DMS153 treated with DMSO at 0.1 percent for 48 hours (cell line): ENCODE measurements at regions not wholly inside any gene's neighbourhood (a gene's known extent, or its start where the extent isn't known, plus 50 kb on each side); places are given as distances from the start of the nearest gene placed in this dataset.
"Not testable (repeated sequence)": the region's sequence is repeated elsewhere in the genome, so short reads cannot be mapped to it uniquely, and the experiment has no call there.

Experiments
- DNase-seq: peaks from one replicate; lab custom pipeline; 2025; ENCODE audit not compliant: unreplicated experiment; lab: John Stamatoyannopoulos, UW

DNA sequence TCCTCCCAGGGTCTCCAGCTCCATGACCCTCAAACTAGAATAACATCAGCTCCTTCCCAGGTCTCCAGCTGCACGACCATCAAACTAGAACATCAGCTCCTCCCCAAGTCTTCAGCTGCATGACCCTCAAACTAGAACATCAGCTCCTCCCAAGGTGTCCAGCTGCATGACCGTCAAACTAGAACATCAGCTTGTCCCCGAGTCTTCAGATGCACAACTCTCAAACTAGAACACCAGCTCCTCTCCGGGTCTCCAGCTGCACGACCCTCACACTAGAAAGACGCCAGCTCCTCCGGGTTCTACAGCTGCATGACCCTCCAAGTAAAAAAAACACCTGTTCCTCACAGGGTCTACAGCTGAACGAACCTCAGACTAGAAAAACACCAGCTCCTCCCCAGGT is 312.9 kb upstream of the TFPI start:
- no peak for DNase-seq

DNA sequence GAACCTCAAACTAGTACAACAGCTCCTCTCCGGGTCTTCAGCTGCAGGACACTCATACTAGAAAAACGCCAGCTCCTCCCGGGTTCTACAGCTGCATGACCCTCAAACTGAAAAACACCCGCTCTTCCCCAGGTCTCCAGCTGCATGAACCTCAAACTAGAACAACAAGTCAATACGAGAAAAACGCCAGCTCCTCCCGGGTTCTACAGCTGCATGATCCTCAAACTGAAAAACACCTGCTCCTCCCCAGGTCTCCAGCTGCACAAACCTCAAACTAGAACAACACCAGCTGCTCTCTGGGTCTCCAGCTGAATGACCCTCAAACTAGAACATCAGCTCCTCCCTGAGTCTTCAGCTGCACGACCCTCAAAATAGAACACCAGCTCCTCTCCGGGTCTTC is 315.0 kb upstream of the TFPI start:
- DNase-seq: no peak

DNA sequence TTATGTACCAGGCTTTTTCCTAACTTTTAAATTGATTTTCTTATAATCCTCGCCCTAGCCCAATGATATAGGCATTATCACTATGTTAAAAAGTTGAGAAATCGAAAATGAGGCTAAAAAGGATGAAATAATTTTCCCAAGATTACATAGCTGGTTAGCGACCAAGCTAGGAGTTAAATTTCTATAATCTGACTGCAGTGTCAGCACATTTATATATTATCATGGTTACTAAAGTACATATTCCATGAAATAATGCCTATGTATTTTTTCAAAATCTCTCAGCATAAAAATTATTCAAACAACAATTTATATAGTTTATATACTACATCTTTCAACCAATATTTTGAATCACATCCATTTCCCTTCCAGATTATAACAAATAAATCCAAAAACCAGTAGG is 317.3 kb upstream of the TFPI start:
- DNase-seq: no peak

DNA sequence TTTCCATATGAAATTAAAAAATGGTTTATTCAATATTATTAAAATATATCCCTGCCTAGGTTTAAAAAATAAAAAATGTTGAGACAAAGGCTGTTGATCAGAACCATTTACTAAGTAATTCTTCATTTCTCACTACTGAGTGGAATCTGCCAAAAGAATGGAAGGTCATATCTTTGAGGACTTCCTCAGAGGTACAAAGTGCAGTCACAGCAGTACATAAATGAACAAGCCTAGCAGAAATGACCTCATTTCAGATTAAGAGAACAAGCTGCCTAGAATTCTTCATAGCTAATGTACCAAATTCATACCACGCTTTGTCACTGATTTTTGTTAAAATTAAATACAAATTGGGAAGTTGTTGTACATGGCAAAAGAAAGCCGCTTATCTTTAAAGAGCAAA is 318.9 kb upstream of the TFPI start:
- DNase-seq: no peak

- no peak for DNase-seq
Measured at GRCh38 chr2:187874786-187875185, 320.6 kb upstream of the TFPI start.

GRCh38 chr2:187875261-187876141 is 321.3 kb upstream of the TFPI start:
- no peak for DNase-seq

GRCh38 chr2:187876554-187876953 is 322.3 kb upstream of the TFPI start:
- DNase-seq: no peak

- no peak for DNase-seq
Measured at GRCh38 chr2:187877391-187877790, 323.2 kb upstream of the TFPI start.

DNA sequence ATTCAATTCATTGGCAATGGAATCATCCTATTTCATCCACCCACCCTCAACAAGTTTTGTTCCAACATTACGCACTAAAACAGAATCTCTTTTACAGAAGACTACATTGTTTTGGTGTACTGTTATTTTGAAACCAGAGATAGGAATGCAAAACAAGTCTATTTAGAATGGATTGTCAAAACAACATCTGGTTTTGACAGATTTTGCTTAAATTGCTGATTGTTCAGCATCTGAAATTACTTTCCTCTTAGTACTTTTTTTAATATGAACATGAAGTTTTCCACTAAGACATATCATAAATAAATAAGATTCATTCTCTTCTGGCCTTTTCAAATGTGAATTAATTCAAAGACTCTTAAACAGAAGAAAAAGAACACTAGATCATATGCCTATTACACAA is 323.9 kb upstream of the TFPI start:
- no peak for DNase-seq

DNA sequence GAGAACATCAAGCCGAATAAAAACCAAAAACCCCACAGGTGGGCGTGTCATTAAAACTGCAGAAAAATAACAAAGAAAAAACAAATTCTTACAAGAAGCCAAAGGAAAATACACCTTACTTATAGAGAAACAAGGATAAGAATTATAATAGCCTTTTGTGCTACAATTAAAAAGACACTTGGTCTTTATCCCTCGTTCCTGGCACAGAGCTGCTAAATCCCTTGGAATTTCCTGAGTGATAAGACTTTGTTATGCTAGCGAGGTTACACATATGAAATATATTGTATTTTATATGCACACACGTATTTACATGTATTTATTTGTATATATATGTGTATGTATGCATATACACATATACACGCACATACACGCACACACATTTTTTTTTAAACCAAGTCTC is 325.3 kb upstream of the TFPI start:
- no peak for DNase-seq

- no peak for DNase-seq
Measured at GRCh38 chr2:187884003-187884402, 329.8 kb upstream of the TFPI start.

DNA sequence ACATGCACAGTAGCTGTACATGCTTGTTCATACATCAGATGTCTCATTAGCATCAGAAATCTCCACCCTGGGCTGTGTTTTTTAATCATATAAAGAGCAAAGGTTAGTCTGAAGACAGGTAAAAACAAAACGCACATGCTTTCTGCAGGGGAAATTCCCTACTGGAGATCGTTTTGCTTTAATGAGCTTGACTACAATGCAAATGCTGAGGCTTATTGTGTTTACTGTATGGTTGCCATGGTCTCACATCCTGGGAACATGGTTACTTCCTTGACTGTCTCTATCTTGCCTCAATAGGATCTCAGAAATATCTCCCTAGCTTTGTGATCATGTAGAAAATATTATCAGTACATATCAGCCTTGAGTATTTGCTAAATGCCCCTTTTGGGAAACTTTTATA is 336.5 kb upstream of the TFPI start:
- DNase-seq: peak; percentile 5

DNA sequence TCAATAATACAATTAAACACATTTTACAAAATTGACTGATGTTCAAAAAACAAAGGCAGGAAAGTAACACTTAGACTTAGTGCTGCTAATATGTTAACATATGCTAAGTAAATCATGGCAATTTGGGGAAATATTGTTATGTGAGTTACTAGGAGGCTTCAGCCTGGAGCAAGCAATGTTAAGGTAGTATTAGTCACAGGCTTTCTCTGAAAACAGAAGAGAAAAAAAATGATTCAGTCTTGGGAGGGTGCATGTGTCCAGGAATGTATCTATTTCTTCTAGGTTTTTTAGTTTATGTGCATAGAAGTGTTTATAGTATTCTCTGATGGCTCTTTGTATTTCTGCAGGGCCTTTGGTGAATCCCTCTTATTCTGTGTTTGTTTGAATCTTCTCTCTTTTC is 345.8 kb upstream of the TFPI start:
- no peak for DNase-seq

DNA sequence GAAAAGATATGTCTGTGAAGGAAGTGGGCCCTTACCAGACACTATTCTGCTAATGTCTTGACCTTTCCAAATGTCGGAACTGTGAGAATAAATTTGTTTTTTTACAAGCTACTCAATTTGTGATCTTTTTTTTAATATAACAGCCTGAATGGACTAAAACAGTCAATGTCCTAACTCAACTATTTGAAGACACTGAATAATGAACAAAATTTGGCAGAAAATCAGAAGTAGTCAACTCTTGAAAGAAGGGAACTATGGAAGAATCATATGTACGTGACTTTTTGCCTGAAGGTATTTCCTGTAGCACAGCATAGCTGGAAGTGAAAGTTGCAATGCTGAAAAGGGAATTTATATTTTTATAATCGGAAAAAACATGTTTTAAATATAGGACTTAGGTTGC is 351.8 kb upstream of the TFPI start:
- DNase-seq: no peak

DNA sequence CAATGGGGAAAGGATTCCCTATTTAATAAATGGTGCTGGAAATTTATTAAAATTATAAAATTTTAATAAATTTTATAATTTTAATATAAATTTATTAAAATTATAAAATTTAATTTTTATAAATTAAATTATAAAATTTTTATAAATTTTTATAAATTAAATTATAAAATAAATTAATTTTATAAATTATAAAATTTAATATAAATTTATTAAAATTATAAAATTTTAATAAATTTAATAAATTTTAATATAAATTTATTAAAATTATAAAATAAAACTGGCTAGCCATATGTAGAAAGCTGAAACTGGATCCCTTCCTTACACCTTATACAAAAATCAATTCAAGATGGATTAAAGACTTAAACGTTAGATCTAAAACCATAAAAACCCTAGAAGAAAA is 356.7 kb upstream of the TFPI start:
- DNase-seq: not testable (repeated sequence)

GRCh38 chr2:187912950-187913349 is 358.7 kb upstream of the TFPI start:
- DNase-seq: no peak

DNA sequence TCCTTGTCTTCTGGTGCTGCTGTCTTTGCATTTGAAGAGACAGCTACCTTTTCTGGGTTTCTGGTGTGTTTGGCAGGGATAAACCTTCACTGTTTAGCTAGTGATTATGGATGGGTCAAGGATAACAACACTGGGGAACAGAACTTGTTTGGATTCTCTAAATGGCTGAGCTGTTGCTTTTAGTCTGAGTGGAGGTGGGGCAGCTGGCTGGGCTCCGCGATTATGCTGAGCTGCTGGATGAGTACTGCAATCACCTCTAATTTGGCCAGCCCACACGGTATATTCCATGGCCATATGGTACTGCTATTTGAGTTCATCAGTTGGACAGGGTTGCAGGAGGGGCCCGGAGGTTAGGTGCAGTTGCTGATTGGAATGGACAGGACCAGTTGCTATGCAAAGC is 361.6 kb upstream of the TFPI start:
- DNase-seq: no peak

- DNase-seq: no peak
Measured at GRCh38 chr2:187916799-187917198, 362.6 kb upstream of the TFPI start.

- DNase-seq: no peak
Measured at GRCh38 chr2:187917535-187917934, 363.3 kb upstream of the TFPI start.

GRCh38 chr2:187918996-187919821 is 365.0 kb upstream of the TFPI start:
- DNase-seq: no peak

DNA sequence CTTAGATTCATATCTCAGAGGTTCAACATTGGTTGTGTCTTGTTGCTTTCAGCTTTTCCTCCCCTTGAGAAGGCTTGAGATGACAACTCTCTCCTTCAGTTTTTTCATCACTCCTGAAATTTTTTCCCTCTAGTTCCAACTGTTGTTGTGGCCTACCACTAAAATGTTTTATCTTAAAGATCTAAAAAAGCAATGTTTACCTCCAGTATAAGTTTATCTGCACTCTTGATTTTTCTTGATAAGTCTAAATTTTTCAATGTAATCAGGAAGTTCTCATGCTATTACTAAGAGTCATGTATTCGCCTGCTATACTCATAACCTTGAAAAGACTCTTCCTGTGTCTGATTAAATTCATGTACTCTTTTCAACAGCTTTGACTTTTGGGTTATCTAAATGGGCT is 366.3 kb upstream of the TFPI start:
- no peak for DNase-seq

DNA sequence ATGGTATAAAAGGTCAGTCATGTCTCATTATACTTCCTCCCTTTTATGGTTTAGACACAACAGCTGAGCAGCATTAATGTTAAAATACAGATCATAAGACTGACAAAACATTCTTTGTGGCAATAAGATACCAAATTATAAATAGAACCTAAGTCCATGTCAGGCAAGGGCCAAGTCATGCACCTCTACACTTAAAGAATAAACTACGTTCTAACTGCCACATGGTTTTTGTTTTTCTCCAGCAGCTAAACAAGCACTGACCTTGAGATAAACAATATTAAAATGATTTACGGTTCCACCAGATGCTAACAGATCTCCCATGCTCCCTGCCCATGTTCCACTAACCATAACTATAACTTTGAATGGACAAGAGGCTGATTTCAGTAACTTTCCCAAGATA is 368.6 kb upstream of the TFPI start:
- DNase-seq: no peak
